ENCODE measurements at regions not wholly inside any gene's neighbourhood (a gene's known extent, or its start where the extent isn't known, plus 50 kb on each side); places are given as distances from the start of the nearest gene placed in this dataset.

- no peak for DNase-seq
Observed at GRCh38 chr5:136538534-136538933, 173.2 kb upstream of the TRPC7 start.

- no peak for DNase-seq
Observed at GRCh38 chr5:136529081-136529480, 163.7 kb upstream of the TRPC7 start.

GRCh38 chr5:136528481-136529030, 163.2 kb upstream of the TRPC7 start:
- no peak for DNase-seq

GRCh38 chr5:136527311-136527710, 162.0 kb upstream of the TRPC7 start:
- DNase-seq = no peak

GRCh38 chr5:136526791-136527190, 161.4 kb upstream of the TRPC7 start:
- DNase-seq = no peak

- DNase-seq = no peak
Observed at GRCh38 chr5:136526021-136526420, 160.7 kb upstream of the TRPC7 start.

- DNase-seq = no peak
Observed at GRCh38 chr5:136525597-136525996, 160.3 kb upstream of the TRPC7 start.

GRCh38 chr5:136522217-136522956, 157.0 kb upstream of the TRPC7 start:
- no peak for DNase-seq

GRCh38 chr5:136521696-136522095, 156.4 kb upstream of the TRPC7 start:
- no peak for DNase-seq

- DNase-seq = no peak
Observed at GRCh38 chr5:136518814-136519213, 153.5 kb upstream of the TRPC7 start.

- no peak for DNase-seq
Observed at GRCh38 chr5:136518174-136518573, 152.8 kb upstream of the TRPC7 start.

GRCh38 chr5:136517755-136518154, 152.4 kb upstream of the TRPC7 start:
- no peak for DNase-seq

- no peak for DNase-seq
Observed at GRCh38 chr5:136516637-136517036, 151.3 kb upstream of the TRPC7 start.

GRCh38 chr5:136513430-136513829, 148.1 kb upstream of the TRPC7 start:
- DNase-seq = no peak

GRCh38 chr5:136511046-136511445, 145.7 kb upstream of the TRPC7 start:
- no peak for DNase-seq

- DNase-seq = no peak
Observed at GRCh38 chr5:136510481-136510880, 145.1 kb upstream of the TRPC7 start.

GRCh38 chr5:136506131-136506530, 140.8 kb upstream of the TRPC7 start:
- no peak for DNase-seq

- DNase-seq = no peak
Observed at GRCh38 chr5:136501133-136501532, 135.8 kb upstream of the TRPC7 start.

- no peak for DNase-seq
Observed at GRCh38 chr5:136492587-136492986, 127.2 kb upstream of the TRPC7 start.

- DNase-seq = no peak
Observed at GRCh38 chr5:136491806-136492205, 126.5 kb upstream of the TRPC7 start.

GRCh38 chr5:136484808-136485325, 119.5 kb upstream of the TRPC7 start:
- no peak for DNase-seq

- DNase-seq = no peak
Observed at GRCh38 chr5:136482206-136482605, 116.9 kb upstream of the TRPC7 start.

GRCh38 chr5:136474466-136474865, 109.1 kb upstream of the TRPC7 start:
- DNase-seq = no peak

- DNase-seq = no peak
Observed at GRCh38 chr5:136467632-136468031, 102.3 kb upstream of the TRPC7 start.

Measured in muscle of back (tissue), 3 donors.